ENCODE measurements at regions not wholly inside any gene's neighbourhood (a gene's known extent, or its start where the extent isn't known, plus 50 kb on each side); places are given as distances from the start of the nearest gene placed in this dataset.

- TF ChIP-seq EZH2 (IDR thresholded peaks at IDR 0.05; ENCODE audit: borderline replicate concordance, low read length) (no peak), CTCF (conservative IDR thresholded peaks at IDR 0.05 in 1 of 2, IDR thresholded peaks at IDR 0.05 in 1 of 2; ENCODE audit: extremely low read depth in 1 of 2, insufficient read depth in 1 of 2, low read depth in 1 of 2, low read length in 2 of 2) (no peak)
These were observed 532.2 kb upstream of the MIS18BP1 start for GRCh38 chr14:45785240-45785639.

All from mammary epithelial cell (primary cell).